B cell (primary cell): ENCODE measurements at regions not wholly inside any gene's neighbourhood (a gene's known extent, or its start where the extent isn't known, plus 50 kb on each side); places are given as distances from the start of the nearest gene placed in this dataset.

Experiments
- ATAC-seq: fragments of 200-7000 bp; cut with Tn5 transposase; one replicate; pipeline ENCODE4 v1.10.0; 2021; ENCODE audit warnings: low read depth, mild to moderate bottlenecking, moderate number of reproducible peaks, moderate library complexity
- CTCF ChIA-PET: fragments of 350-600 bp; sonication (Branson Sonifier 250); formaldehyde crosslinking; loops from one replicate; lab custom pipeline; 2021; ENCODE audit warnings: antibody characterized with exemption, inconsistent platforms; lab: Charles Lee
- POLR2A ChIA-PET: fragments of 350-600 bp; sonication (Branson Sonifier 250); formaldehyde crosslinking; loops from one replicate; lab custom pipeline; 2021; ENCODE audit warnings: antibody characterized with exemption; lab: Charles Lee
- DNase-seq: peaks from one replicate; pipeline ENCODE4 v3.0.0; 2013
- H2AFZ ChIP-seq: 2 replicates; pipeline ENCODE4 v1.6.1; 2012; ENCODE audit warnings: mild to moderate bottlenecking, low read depth, low read length; ENCODE audit not compliant: insufficient read depth, poor library complexity, severe bottlenecking
- H3K27ac ChIP-seq, 2 donors: 1 replicate in 1 of 2; 2 replicates in 1 of 2; pipeline ENCODE4 v1.5.1; 2012 to 2013; ENCODE audit warnings: low read length in 2 of 2, mild to moderate bottlenecking in 2 of 2, moderate library complexity in 1 of 2
- H3K27me3 ChIP-seq, 4 experiments: fragments of 200-600 bp in 1 of 4; sonication (generic) in 1 of 4; replicated peaks in 1 of 4; 1 replicate in 2 of 4; 2 replicates in 2 of 4; pipeline versions ENCODE4 v1.6.1 to v1.7.0; 2013 to 2016; ENCODE audit warnings: low read length in 3 of 4, mild to moderate bottlenecking in 2 of 4, mixed read lengths in 1 of 4, moderate library complexity in 1 of 4; ENCODE audit not compliant: insufficient read depth in 4 of 4, control insufficient read depth in 3 of 4; ENCODE audit errors: control extremely low read depth in 1 of 4
- H3K36me3 ChIP-seq, 2 experiments: replicated peaks in 1 of 2; 1 replicate in 1 of 2; 2 replicates in 1 of 2; pipeline versions ENCODE4 v1.6.1 to v1.7.1; 2013; ENCODE audit warnings: low read length in 1 of 2; ENCODE audit not compliant: insufficient read depth in 2 of 2, control insufficient read depth in 1 of 2; ENCODE audit errors: control extremely low read depth in 1 of 2, extremely low read depth in 1 of 2
- H3K4me1 ChIP-seq, 2 donors: fragments of 200-600 bp in 1 of 2; sonication (generic) in 1 of 2; 1 replicate in 1 of 2; 2 replicates in 1 of 2; pipeline versions ENCODE4 v1.5.1 to v1.6.1; 2013 to 2017; ENCODE audit warnings: low read length in 2 of 2; ENCODE audit not compliant: control insufficient read depth in 2 of 2, insufficient read depth in 2 of 2
- H3K4me2 ChIP-seq: replicated peaks from 2 replicates; pipeline ENCODE3; 2012; ENCODE audit warnings: mild to moderate bottlenecking, low read depth, low read length; ENCODE audit not compliant: poor library complexity, severe bottlenecking
- H3K4me3 ChIP-seq, 5 experiments: fragments of 200-600 bp in 1 of 5; sonication (generic) in 1 of 5; 1 replicate in 3 of 5; 2 replicates in 2 of 5; pipeline versions ENCODE4 v1.5.1 to v1.7.0; 2011 to 2016; ENCODE audit warnings: low read length in 4 of 5, mild to moderate bottlenecking in 4 of 5, low read depth in 2 of 5, control low read depth in 1 of 5, moderate library complexity in 1 of 5; ENCODE audit not compliant: insufficient read depth in 1 of 5; ENCODE audit errors: control extremely low read depth in 1 of 5, extremely low read depth in 1 of 5
- H3K79me2 ChIP-seq: fragments of 200-600 bp; sonication (generic); one replicate; pipeline ENCODE4 v1.6.0; 2016; ENCODE audit warnings: low read length; ENCODE audit not compliant: control insufficient read depth, insufficient read depth
- H3K9ac ChIP-seq: fragments of 200-600 bp; sonication (generic); 2 replicates; pipeline ENCODE4 v1.6.1; 2017; ENCODE audit warnings: mild to moderate bottlenecking, low read length, moderate library complexity
- H3K9me3 ChIP-seq, 3 donors: one replicate each; pipeline versions ENCODE4 v1.6.1 to v1.7.1; 2013; ENCODE audit warnings: low read length in 2 of 3; ENCODE audit not compliant: control insufficient read depth in 2 of 3, insufficient read depth in 1 of 3; ENCODE audit errors: control extremely low read depth in 1 of 3
- H4K20me1 ChIP-seq: 2 replicates; pipeline ENCODE4 v1.6.0; 2012; ENCODE audit warnings: mild to moderate bottlenecking, low read length; ENCODE audit not compliant: insufficient read depth, control insufficient read depth, poor library complexity, severe bottlenecking
- H3K27ac Mint-ChIP-seq: one replicate; pipeline ENCODE4 v1.8.0; 2021; ENCODE audit warnings: mixed read lengths
- H3K27me3 Mint-ChIP-seq: one replicate; pipeline ENCODE4 v1.8.0; 2021; ENCODE audit warnings: mixed read lengths
- H3K4me1 Mint-ChIP-seq: one replicate; pipeline ENCODE4 v1.8.0; 2021; ENCODE audit warnings: mixed read lengths
- H3K4me3 Mint-ChIP-seq: one replicate; pipeline ENCODE4 v1.8.0; 2021; ENCODE audit warnings: mixed read lengths
- H3K9me3 Mint-ChIP-seq: one replicate; pipeline ENCODE4 v1.8.0; 2022; ENCODE audit warnings: mixed read lengths; ENCODE audit not compliant: insufficient read depth
- EZH2 ChIP-seq: IDR thresholded peaks from 2 replicates; pipeline ENCODE4 v1.6.1; 2012; ENCODE audit warnings: borderline replicate concordance, low read depth, mild to moderate bottlenecking, moderate library complexity, low read length; ENCODE audit not compliant: insufficient read depth, poor library complexity, severe bottlenecking
- WGBS: methylation state at CpG from one replicate; pipeline ENCODE4 v1.1.5; 2013; ENCODE audit warnings: missing lambda C conversion rate; ENCODE audit not compliant: insufficient coverage; 5-methylcytosine and 5-hydroxymethylcytosine counted together
- intact Hi-C: fragments of 100-400 bp; cut with micrococcal nuclease; formaldehyde crosslinking; loops from one replicate; pipeline ENCODE4 v1.10.0; 2022
- TF ChIP-seq, protein P1 (sequence below): fragments of 200-600 bp; IDR thresholded peaks from one replicate; pipeline ENCODE4 v1.8.0; 2022; ENCODE audit warnings: antibody characterized with exemption, mild to moderate bottlenecking

DNA sequence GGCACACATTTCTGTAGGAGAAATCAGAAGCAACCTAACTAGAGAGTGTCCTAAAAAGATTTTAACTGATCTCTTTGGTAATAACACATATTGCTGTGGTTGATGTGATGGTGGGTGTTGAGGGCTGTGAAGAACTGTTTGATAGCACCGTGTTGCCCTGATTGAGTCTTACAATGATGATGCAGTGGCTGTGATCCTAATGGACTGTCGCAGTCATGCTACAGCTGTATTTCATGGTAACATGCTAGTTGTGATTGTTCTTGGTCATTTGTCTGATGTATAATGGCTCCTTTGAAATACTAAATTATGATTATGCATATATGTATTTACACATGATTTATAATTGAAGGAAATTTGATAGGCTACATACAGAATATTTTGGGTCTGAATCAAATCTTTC is 82.5 kb upstream of the MMADHC start:
- no peak overlapping the region for H3K4me3 ChIP-seq
- H3K27ac Mint-ChIP-seq: no peak overlapping the region
- no peak overlapping the region for H3K9ac ChIP-seq
- peaks cover 0 to 3% (median 0%) of the 10 kb centered on the region in 3 donors for H3K9me3 ChIP-seq
- H3K27me3 Mint-ChIP-seq: no peaks in the 10 kb centered on the region
- no CpG with 5 or more reads among the region's 2 CpGs for WGBS
- H3K4me2 ChIP-seq: no peak overlapping the region
- DNase-seq (no peak), ATAC-seq (no peak)
- no peaks in the 10 kb centered on the region for H3K9me3 Mint-ChIP-seq
- no peaks in the 10 kb centered on the region for H3K4me1 ChIP-seq
- CTCF ChIA-PET: no interaction called here
- no peaks in the 10 kb centered on the region for H3K27me3 ChIP-seq
- no peaks in the 10 kb centered on the region for H4K20me1 ChIP-seq
- no peaks in the 10 kb centered on the region for H3K36me3 ChIP-seq
- POLR2A ChIA-PET: no interaction called here
- TF ChIP-seq, protein P1, sequence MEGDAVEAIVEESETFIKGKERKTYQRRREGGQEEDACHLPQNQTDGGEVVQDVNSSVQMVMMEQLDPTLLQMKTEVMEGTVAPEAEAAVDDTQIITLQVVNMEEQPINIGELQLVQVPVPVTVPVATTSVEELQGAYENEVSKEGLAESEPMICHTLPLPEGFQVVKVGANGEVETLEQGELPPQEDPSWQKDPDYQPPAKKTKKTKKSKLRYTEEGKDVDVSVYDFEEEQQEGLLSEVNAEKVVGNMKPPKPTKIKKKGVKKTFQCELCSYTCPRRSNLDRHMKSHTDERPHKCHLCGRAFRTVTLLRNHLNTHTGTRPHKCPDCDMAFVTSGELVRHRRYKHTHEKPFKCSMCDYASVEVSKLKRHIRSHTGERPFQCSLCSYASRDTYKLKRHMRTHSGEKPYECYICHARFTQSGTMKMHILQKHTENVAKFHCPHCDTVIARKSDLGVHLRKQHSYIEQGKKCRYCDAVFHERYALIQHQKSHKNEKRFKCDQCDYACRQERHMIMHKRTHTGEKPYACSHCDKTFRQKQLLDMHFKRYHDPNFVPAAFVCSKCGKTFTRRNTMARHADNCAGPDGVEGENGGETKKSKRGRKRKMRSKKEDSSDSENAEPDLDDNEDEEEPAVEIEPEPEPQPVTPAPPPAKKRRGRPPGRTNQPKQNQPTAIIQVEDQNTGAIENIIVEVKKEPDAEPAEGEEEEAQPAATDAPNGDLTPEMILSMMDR: no peak
- TF ChIP-seq EZH2: no peak
- no peak overlapping the region for H3K4me3 Mint-ChIP-seq
- H3K27ac ChIP-seq: no peak overlapping the region
- no peaks in the 10 kb centered on the region for H3K4me1 Mint-ChIP-seq
- H2AFZ ChIP-seq: no peak overlapping the region
- intact Hi-C loops: no loop called here
- H3K79me2 ChIP-seq: no peaks in the 10 kb centered on the region

DNA sequence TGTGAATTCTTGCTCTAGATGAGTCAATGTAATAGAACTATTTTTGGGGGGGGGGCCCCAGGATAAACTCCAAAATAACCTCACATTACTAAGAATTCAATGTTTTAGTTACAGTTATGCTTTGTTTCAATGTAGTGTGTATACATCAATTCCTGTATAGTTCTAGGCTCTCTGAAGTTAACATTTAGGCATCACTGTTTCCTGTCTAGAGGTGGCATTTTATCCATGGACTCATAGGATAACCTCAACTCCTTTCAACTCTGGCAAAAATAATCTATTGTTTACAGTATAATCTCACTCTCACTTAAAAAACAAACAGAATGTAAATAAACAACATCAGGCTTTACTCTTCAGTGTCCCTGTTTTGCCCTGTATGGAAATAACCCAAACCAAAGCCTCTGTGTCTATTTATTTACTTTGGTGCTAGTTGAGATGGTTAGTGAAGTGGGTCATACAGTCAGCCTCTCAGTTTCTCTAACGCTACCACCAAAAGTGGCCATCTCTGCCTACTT is 79.3 kb upstream of the MMADHC start:
- no peaks in the 10 kb centered on the region for H3K9me3 Mint-ChIP-seq
- Histone ChIP-seq H3K27me3 (no peaks in the 10 kb centered on the region), H3K4me1 (no peaks in the 10 kb centered on the region), H2AFZ (no peak overlapping the region), H3K4me3 (no peak overlapping the region), H3K9ac (no peak overlapping the region), H3K79me2 (no peaks in the 10 kb centered on the region), H3K27ac (no peak overlapping the region), H3K9me3 (peaks cover 0 to 3% (median 2%) of the 10 kb centered on the region in 3 donors), H3K4me2 (no peak overlapping the region), H3K36me3 (no peaks in the 10 kb centered on the region), H4K20me1 (no peaks in the 10 kb centered on the region)
- no peaks in the 10 kb centered on the region for H3K27me3 Mint-ChIP-seq
- CTCF ChIA-PET: no interaction called here
- no peak overlapping the region for H3K27ac Mint-ChIP-seq
- no peaks in the 10 kb centered on the region for H3K4me1 Mint-ChIP-seq
- TF ChIP-seq, protein P1: no peak
- TF ChIP-seq EZH2: no peak
- WGBS: no CpG with 5 or more reads among the region's 1 CpG
- POLR2A ChIA-PET: no interaction called here
- intact Hi-C loops: no loop called here
- no peak for ATAC-seq
- no peak overlapping the region for H3K4me3 Mint-ChIP-seq
- no peak for DNase-seq
